Mesendoderm (in vitro differentiated cells): ENCODE measurements at regions not wholly inside any gene's neighbourhood (a gene's known extent, or its start where the extent isn't known, plus 50 kb on each side); places are given as distances from the start of the nearest gene placed in this dataset.

ENCODE experiments used
- DNase-seq: peaks from one replicate; pipeline ENCODE4 v3.0.0; 2013
- H2AK5ac ChIP-seq: 2 replicates; pipeline ENCODE4 v1.6.1; 2013; ENCODE audit warnings: low read length, inconsistent platforms
- H2BK120ac ChIP-seq: 2 replicates; pipeline ENCODE4 v1.6.1; 2013; ENCODE audit warnings: low read depth, mild to moderate bottlenecking, low read length, moderate library complexity, mixed read lengths
- H2BK15ac ChIP-seq: replicated peaks from 2 replicates; pipeline ENCODE4 v1.6.1; 2013; ENCODE audit warnings: low read depth, mild to moderate bottlenecking, moderate library complexity
- H2BK5ac ChIP-seq: 2 replicates; pipeline ENCODE4 v1.6.1; 2013; ENCODE audit warnings: low read length, inconsistent platforms
- H3K18ac ChIP-seq: 2 replicates; pipeline ENCODE4 v1.6.1; 2013; ENCODE audit warnings: mild to moderate bottlenecking, low read length, mixed read lengths
- H3K23ac ChIP-seq: one replicate; pipeline ENCODE4 v1.6.1; 2013; ENCODE audit warnings: low read length
- H3K27ac ChIP-seq: 2 replicates; pipeline ENCODE4 v1.5.1; 2013; ENCODE audit warnings: low read depth, mild to moderate bottlenecking, inconsistent platforms, low read length, moderate library complexity
- H3K27me3 ChIP-seq: 2 replicates; pipeline ENCODE4 v1.6.1; 2013; ENCODE audit warnings: low read length, control low read depth, mild to moderate bottlenecking, inconsistent platforms; ENCODE audit not compliant: insufficient read depth, poor library complexity
- H3K36me3 ChIP-seq: 2 replicates; pipeline ENCODE4 v1.6.1; 2013; ENCODE audit warnings: low read length, inconsistent platforms; ENCODE audit not compliant: control insufficient read depth, insufficient read depth
- H3K4ac ChIP-seq: one replicate; pipeline ENCODE4 v1.6.1; 2013; ENCODE audit warnings: low read depth, mild to moderate bottlenecking, low read length, moderate library complexity
- H3K4me1 ChIP-seq: 2 replicates; pipeline ENCODE4 v1.6.1; 2013; ENCODE audit warnings: low read depth, low read length, inconsistent platforms; ENCODE audit not compliant: control insufficient read depth
- H3K4me2 ChIP-seq: 2 replicates; pipeline ENCODE4 v1.6.1; 2013; ENCODE audit warnings: low read length
- H3K4me3 ChIP-seq: 2 replicates; pipeline ENCODE4 v1.5.1; 2013; ENCODE audit warnings: mild to moderate bottlenecking, low read length
- H3K56ac ChIP-seq: one replicate; pipeline ENCODE4 v1.6.1; 2013; ENCODE audit warnings: low read length
- H3K79me1 ChIP-seq: 2 replicates; pipeline ENCODE4 v1.6.1; 2013; ENCODE audit warnings: low read length, inconsistent platforms
- H3K79me2 ChIP-seq: 2 replicates; pipeline ENCODE4 v1.6.1; 2013; ENCODE audit warnings: mild to moderate bottlenecking, low read length; ENCODE audit not compliant: control insufficient read depth, insufficient read depth
- H3K9ac ChIP-seq: 2 replicates; pipeline ENCODE4 v1.6.1; 2013; ENCODE audit warnings: low read length, inconsistent platforms
- H4K5ac ChIP-seq: one replicate; pipeline ENCODE4 v1.6.1; 2013; ENCODE audit warnings: low read length
- H4K8ac ChIP-seq: one replicate; pipeline ENCODE4 v1.6.1; 2013; ENCODE audit warnings: low read depth, mild to moderate bottlenecking, control low read depth, low read length, moderate library complexity
- WGBS: extraction: QIAGEN DNeasy Blood & Tissue Kit; methylation state at CpG from one replicate; pipeline ENCODE4 v1.1.7; 2013; ENCODE audit warnings: low lambda C conversion rate, missing lambda C conversion rate; ENCODE audit not compliant: insufficient coverage; ENCODE audit errors: extremely low coverage; 5-methylcytosine and 5-hydroxymethylcytosine counted together

- Histone ChIP-seq H3K56ac (no peak overlapping the region), H3K79me2 (no peaks in the 10 kb centered on the region), H3K4me3 (no peak overlapping the region), H3K4me1 (no peaks in the 10 kb centered on the region), H2BK5ac (no peak overlapping the region), H3K27ac (no peak overlapping the region), H3K23ac (no peak overlapping the region), H2BK120ac (no peak overlapping the region), H3K36me3 (no peaks in the 10 kb centered on the region), H4K8ac (no peak overlapping the region), H3K4ac (no peak overlapping the region), H3K79me1 (no peaks in the 10 kb centered on the region), H2BK15ac (no peak overlapping the region), H3K9ac (no peak overlapping the region), H2AK5ac (no peak overlapping the region), H3K27me3 (no peaks in the 10 kb centered on the region), H4K5ac (no peak overlapping the region), H3K4me2 (no peak overlapping the region), H3K18ac (no peak overlapping the region)
- peak; percentile 83 for DNase-seq
- no CpG with 5 or more reads among the region's 5 CpGs for WGBS
Observed at GRCh38 chr2:212863185-212863588, 288.2 kb downstream of the IKZF2 start.

- H3K79me2 ChIP-seq, result no peaks in the 10 kb centered on the region
- no peak overlapping the region for H3K23ac ChIP-seq
- H3K27ac ChIP-seq, result no peak overlapping the region
- WGBS, result no CpG with 5 or more reads among the region's 1 CpG
- no peak overlapping the region for H3K4me3 ChIP-seq
- no peak overlapping the region for H2AK5ac ChIP-seq
- H3K56ac ChIP-seq, result no peak overlapping the region
- H4K5ac ChIP-seq, result no peak overlapping the region
- H3K27me3 ChIP-seq, result no peaks in the 10 kb centered on the region
- H2BK120ac ChIP-seq, result no peak overlapping the region
- no peak overlapping the region for H3K9ac ChIP-seq
- no peaks in the 10 kb centered on the region for H3K79me1 ChIP-seq
- H2BK15ac ChIP-seq, result no peak overlapping the region
- H3K18ac ChIP-seq, result no peak overlapping the region
- no peak overlapping the region for H2BK5ac ChIP-seq
- H3K4me1 ChIP-seq, result no peaks in the 10 kb centered on the region
- no peaks in the 10 kb centered on the region for H3K36me3 ChIP-seq
- no peak overlapping the region for H3K4me2 ChIP-seq
- no peak overlapping the region for H3K4ac ChIP-seq
- no peak overlapping the region for H4K8ac ChIP-seq
- DNase-seq, result no peak
Observed at GRCh38 chr2:212858496-212858895, 292.9 kb downstream of the IKZF2 start.

GRCh38 chr2:212854771-212855170, 296.6 kb downstream of the IKZF2 start:
- Histone ChIP-seq H3K27me3 (no peaks in the 10 kb centered on the region), H3K23ac (no peak overlapping the region), H2BK15ac (no peak overlapping the region), H3K4me3 (no peak overlapping the region), H3K27ac (no peak overlapping the region), H2BK5ac (no peak overlapping the region), H2BK120ac (no peak overlapping the region), H4K5ac (no peak overlapping the region), H3K4ac (no peak overlapping the region), H3K4me2 (no peak overlapping the region), H3K18ac (no peak overlapping the region), H3K4me1 (no peaks in the 10 kb centered on the region), H3K56ac (no peak overlapping the region), H3K9ac (no peak overlapping the region), H4K8ac (no peak overlapping the region), H3K36me3 (no peaks in the 10 kb centered on the region), H2AK5ac (no peak overlapping the region), H3K79me1 (no peaks in the 10 kb centered on the region), H3K79me2 (no peaks in the 10 kb centered on the region)
- no peak for DNase-seq
- WGBS, result no CpG with 5 or more reads among the region's 4 CpGs

DNA sequence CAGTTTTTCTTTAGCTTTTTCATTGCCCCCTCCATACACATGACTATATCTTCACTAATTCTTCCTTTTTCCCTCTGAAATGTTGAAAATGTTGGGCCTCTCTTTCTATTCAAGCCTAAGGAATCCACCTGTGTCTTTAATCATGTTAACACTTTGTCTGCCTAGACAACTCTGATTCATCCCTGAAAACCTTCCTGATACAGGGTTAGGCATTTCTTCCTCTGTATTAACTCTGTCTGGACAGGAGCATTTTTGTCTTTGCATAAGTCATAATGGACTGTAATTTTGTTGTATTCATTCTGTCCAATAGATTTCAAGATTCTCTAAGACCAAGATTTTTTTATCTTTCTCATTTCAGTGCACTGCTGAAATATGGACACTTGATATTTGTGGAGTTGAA, 297.3 kb downstream of the IKZF2 start:
- Histone ChIP-seq H3K79me1 (no peaks in the 10 kb centered on the region), H2BK5ac (no peak overlapping the region), H4K8ac (no peak overlapping the region), H2BK120ac (no peak overlapping the region), H3K4me3 (no peak overlapping the region), H3K4me1 (no peaks in the 10 kb centered on the region), H2AK5ac (no peak overlapping the region), H3K4me2 (no peak overlapping the region), H3K27me3 (no peaks in the 10 kb centered on the region), H2BK15ac (no peak overlapping the region), H3K56ac (no peak overlapping the region), H3K4ac (no peak overlapping the region), H3K23ac (no peak overlapping the region), H3K36me3 (no peaks in the 10 kb centered on the region), H3K79me2 (no peaks in the 10 kb centered on the region), H3K27ac (no peak overlapping the region), H3K9ac (no peak overlapping the region), H4K5ac (no peak overlapping the region), H3K18ac (no peak overlapping the region)
- no peak for DNase-seq

DNA sequence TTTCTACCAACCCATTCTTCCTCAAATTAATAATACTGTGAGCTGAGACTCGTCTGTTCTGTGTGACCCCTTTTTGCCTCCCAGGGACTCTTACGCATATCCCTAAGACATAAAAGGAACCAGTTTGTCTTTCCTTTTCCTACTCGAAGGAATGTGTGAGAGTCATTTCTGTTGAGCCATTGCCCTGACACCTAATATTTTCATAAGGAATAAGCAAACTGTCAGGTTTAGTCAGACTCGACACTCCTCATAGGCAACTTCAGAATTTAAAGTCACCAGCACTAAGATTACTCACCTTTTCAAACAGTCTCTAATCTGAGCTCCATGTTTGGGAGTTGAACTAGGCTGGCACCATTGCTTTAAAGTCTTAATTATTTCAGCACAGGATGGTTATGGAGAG, 305.5 kb downstream of the IKZF2 start:
- no peak overlapping the region for H4K5ac ChIP-seq
- WGBS, result no CpG with 5 or more reads among the region's 4 CpGs

DNA sequence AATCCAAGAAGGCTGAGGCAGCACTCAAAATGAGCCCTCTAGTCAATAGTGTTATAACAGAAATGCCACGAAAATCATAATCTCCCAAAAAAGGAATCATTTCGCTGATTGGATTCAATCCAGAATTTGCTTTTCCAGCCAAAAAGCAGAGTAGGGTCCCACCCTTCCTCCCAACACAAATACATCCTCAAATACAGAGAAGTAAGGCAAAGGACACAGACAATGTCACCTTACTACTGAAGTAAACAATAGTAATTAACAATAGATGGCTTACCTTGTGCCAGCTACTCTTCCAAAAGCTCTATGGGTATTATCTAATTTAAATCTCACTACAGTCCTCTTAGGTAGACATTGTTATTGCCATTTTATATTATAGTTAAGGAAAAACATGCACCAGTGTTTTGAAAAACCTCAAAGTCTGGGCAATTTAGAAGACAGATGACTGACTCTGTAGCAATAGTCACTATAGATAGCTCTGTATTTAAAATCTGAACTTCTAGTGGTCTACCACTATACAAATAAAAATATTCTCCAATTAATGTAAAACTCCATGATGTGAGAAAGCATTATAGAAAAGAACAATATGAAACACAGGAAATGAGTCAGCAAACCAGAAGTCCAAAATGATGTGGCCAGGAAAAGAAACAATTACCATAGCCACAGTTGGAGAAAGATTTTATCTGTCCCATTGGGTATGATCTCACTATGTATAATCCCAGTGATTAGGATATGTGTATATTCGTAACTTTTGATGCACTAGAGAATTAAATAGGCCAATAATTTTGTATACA, 305.0 kb upstream of the ERBB4 start:
- Histone ChIP-seq H3K56ac (no peak overlapping the region), H3K27ac (no peak overlapping the region), H2AK5ac (no peak overlapping the region), H4K8ac (no peak overlapping the region), H3K18ac (no peak overlapping the region), H3K4me1 (no peaks in the 10 kb centered on the region), H3K4me3 (no peak overlapping the region), H3K4ac (no peak overlapping the region), H2BK15ac (no peak overlapping the region), H3K27me3 (no peaks in the 10 kb centered on the region), H3K9ac (no peak overlapping the region), H2BK5ac (no peak overlapping the region), H3K79me2 (no peaks in the 10 kb centered on the region), H3K4me2 (no peak overlapping the region), H3K79me1 (no peaks in the 10 kb centered on the region), H2BK120ac (no peak overlapping the region), H3K23ac (no peak overlapping the region), H3K36me3 (no peaks in the 10 kb centered on the region), H4K5ac (no peak overlapping the region)
- no peak for DNase-seq
- WGBS, result no CpG with 5 or more reads among the region's 3 CpGs

More for the DNA sequence above, 305.5 kb downstream of the IKZF2 start:
- H4K8ac ChIP-seq, result no peak overlapping the region
- no peak overlapping the region for H2BK15ac ChIP-seq
- no peaks in the 10 kb centered on the region for H3K79me2 ChIP-seq
- no peak overlapping the region for H2BK120ac ChIP-seq
- H2AK5ac ChIP-seq, result no peak overlapping the region
- no peak overlapping the region for H3K56ac ChIP-seq
- no peak overlapping the region for H2BK5ac ChIP-seq
- H3K36me3 ChIP-seq, result no peaks in the 10 kb centered on the region
- H3K27ac ChIP-seq, result no peak overlapping the region
- DNase-seq, result no peak
- H3K4me1 ChIP-seq, result no peaks in the 10 kb centered on the region
- no peak overlapping the region for H3K4me3 ChIP-seq
- no peak overlapping the region for H3K4ac ChIP-seq
- H3K79me1 ChIP-seq, result no peaks in the 10 kb centered on the region
- no peaks in the 10 kb centered on the region for H3K27me3 ChIP-seq
- H3K9ac ChIP-seq, result no peak overlapping the region
- H3K23ac ChIP-seq, result no peak overlapping the region
- H3K18ac ChIP-seq, result no peak overlapping the region
- no peak overlapping the region for H3K4me2 ChIP-seq
